ENCODE measurements at regions not wholly inside any gene's neighbourhood (a gene's known extent, or its start where the extent isn't known, plus 50 kb on each side); places are given as distances from the start of the nearest gene placed in this dataset.
A peak's percentile ranks its signal among the peaks of the same experiment; 100 is the strongest.

DNA sequence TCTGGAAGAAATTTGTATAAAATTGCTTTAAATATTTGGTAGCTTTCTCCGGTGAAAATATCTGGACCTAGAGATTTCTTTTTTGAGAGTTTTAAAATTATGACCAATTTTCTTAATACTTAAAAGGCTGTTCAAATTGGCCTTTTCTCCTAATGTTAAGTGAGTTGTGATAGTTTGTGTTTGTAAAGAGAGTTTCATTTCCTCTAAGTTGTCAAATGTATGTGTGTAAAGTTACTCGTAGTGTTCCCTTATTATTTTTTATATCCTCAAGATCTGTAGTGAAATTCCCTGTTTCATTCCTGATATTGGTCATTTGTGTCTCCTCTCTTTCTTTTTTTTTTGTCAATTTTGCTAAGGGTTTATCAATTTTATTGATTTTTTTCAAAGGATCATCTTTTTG lies 92.6 kb upstream of the CTNNB1 start:
- H3K9me3 ChIP-seq (ENCODE audit: control insufficient read depth in 5 of 5, low read length in 5 of 5), result no peaks in the 10 kb centered on the region
- no peak overlapping the region for H3K9ac ChIP-seq (ENCODE audit: low read length in 5 of 5)
- H3K36me3 ChIP-seq (ENCODE audit: control insufficient read depth in 5 of 5, insufficient read depth in 5 of 5, low read length in 5 of 5), result no peaks in the 10 kb centered on the region
- H3K4me3 ChIP-seq (ENCODE audit: low read depth in 1 of 5, low read length in 5 of 5), result no peak overlapping the region
- peaks cover 0 to 6% (median 0%) of the 10 kb centered on the region in 5 donors for H3K4me1 ChIP-seq (ENCODE audit: control insufficient read depth in 5 of 5, insufficient read depth in 5 of 5, low read length in 5 of 5)
- H3K27me3 ChIP-seq (ENCODE audit: control insufficient read depth in 5 of 5, insufficient read depth in 4 of 5, low read length in 5 of 5), result peaks cover 0 to 8% (median 0%) of the 10 kb centered on the region in 5 donors
- H3K27ac ChIP-seq (ENCODE audit: low read depth, low read length), result no peak overlapping the region

DNA sequence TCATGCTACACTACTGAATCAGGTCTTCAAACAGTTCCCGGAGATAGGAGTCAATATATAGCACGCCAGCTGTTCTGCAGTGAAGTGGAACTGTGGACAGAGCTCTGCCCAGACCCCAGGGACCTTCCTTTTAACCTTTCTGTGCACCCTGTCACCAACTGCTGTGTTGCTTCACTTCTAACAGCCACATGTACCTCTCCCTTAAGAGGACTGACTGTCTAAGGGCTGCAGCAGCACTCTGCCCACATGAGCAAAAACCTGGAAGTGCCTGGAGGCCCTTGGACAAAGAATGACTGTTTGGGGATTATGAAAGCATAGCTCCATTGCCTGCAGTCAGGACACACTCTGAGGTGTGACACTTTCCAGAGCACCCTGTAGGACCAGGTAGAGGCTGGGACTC lies 88.3 kb upstream of the CTNNB1 start:
- H3K27ac ChIP-seq (ENCODE audit: low read depth, low read length), result no peak overlapping the region
- H3K27me3 ChIP-seq (ENCODE audit: control insufficient read depth in 5 of 5, insufficient read depth in 4 of 5, low read length in 5 of 5), result peaks cover 0 to 8% (median 4%) of the 10 kb centered on the region in 5 donors
- no peaks in the 10 kb centered on the region for H3K36me3 ChIP-seq (ENCODE audit: control insufficient read depth in 5 of 5, insufficient read depth in 5 of 5, low read length in 5 of 5)
- H3K9ac ChIP-seq (ENCODE audit: low read length in 5 of 5), result no peak overlapping the region
- H3K9me3 ChIP-seq (ENCODE audit: control insufficient read depth in 5 of 5, low read length in 5 of 5), result no peaks in the 10 kb centered on the region
- no peak overlapping the region for H3K4me3 ChIP-seq (ENCODE audit: low read depth in 1 of 5, low read length in 5 of 5)
- no peaks in the 10 kb centered on the region for H3K4me1 ChIP-seq (ENCODE audit: control insufficient read depth in 5 of 5, insufficient read depth in 5 of 5, low read length in 5 of 5)

DNA sequence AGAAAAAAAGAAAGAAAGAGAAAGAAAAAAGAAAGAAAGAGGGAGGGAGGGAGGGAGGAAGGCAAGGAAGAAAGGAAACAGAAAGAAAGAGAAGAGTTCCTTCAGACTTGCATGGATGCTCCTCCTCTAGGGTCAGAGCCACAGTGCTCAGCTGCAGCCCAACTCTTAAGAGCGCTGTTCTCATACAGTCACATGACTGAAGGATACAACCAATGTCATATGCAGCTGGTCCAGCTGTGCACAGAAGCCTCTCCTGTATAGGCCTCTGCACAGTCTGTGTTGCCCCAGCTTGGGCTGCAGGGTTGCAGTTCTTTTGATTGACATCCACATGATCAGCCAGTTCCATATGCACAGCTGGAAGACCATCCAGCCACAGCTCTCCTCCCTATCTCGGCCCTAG lies 86.8 kb upstream of the CTNNB1 start:
- Histone ChIP-seq H3K27ac (ENCODE audit: low read depth, low read length) (no peak overlapping the region), H3K36me3 (ENCODE audit: control insufficient read depth in 5 of 5, insufficient read depth in 5 of 5, low read length in 5 of 5) (no peaks in the 10 kb centered on the region), H3K4me3 (ENCODE audit: low read depth in 1 of 5, low read length in 5 of 5) (no peak overlapping the region), H3K9me3 (ENCODE audit: control insufficient read depth in 5 of 5, low read length in 5 of 5) (no peaks in the 10 kb centered on the region), H3K4me1 (ENCODE audit: control insufficient read depth in 5 of 5, insufficient read depth in 5 of 5, low read length in 5 of 5) (peaks cover 0 to 8% (median 4%) of the 10 kb centered on the region in 5 donors), H3K27me3 (ENCODE audit: control insufficient read depth in 5 of 5, insufficient read depth in 4 of 5, low read length in 5 of 5) (peaks cover 0 to 8% (median 4%) of the 10 kb centered on the region in 5 donors), H3K9ac (ENCODE audit: low read length in 5 of 5) (no peak overlapping the region)

DNA sequence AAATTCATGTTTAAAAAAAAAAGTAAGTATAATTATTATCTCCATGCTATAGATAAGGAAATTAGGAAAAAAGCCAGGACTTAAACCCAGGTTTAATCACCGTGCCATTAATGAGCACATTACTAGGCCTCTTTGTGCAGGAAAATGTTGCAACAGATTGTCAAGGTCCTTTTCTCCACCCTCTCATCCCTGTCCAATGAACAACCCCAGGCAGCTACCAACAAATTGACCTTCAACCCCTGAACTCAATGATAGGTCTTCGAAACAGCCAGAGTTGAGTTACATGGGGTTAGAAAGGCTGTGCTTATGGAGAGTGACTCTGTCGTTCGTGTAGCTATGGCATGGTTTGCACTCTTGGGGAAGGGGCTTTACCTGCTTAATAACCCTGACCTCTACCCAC lies 84.2 kb upstream of the CTNNB1 start:
- no peaks in the 10 kb centered on the region for H3K9me3 ChIP-seq (ENCODE audit: control insufficient read depth in 5 of 5, low read length in 5 of 5)
- H3K4me3 ChIP-seq (ENCODE audit: low read depth in 1 of 5, low read length in 5 of 5), result no peak overlapping the region
- H3K4me1 ChIP-seq (ENCODE audit: control insufficient read depth in 5 of 5, insufficient read depth in 5 of 5, low read length in 5 of 5), result peaks cover 0 to 24% (median 4%) of the 10 kb centered on the region in 5 donors
- no peak overlapping the region for H3K9ac ChIP-seq (ENCODE audit: low read length in 5 of 5)
- peaks cover 0 to 6% (median 4%) of the 10 kb centered on the region in 5 donors for H3K27me3 ChIP-seq (ENCODE audit: control insufficient read depth in 5 of 5, insufficient read depth in 4 of 5, low read length in 5 of 5)
- no peaks in the 10 kb centered on the region for H3K36me3 ChIP-seq (ENCODE audit: control insufficient read depth in 5 of 5, insufficient read depth in 5 of 5, low read length in 5 of 5)
- no peak overlapping the region for H3K27ac ChIP-seq (ENCODE audit: low read depth, low read length)

DNA sequence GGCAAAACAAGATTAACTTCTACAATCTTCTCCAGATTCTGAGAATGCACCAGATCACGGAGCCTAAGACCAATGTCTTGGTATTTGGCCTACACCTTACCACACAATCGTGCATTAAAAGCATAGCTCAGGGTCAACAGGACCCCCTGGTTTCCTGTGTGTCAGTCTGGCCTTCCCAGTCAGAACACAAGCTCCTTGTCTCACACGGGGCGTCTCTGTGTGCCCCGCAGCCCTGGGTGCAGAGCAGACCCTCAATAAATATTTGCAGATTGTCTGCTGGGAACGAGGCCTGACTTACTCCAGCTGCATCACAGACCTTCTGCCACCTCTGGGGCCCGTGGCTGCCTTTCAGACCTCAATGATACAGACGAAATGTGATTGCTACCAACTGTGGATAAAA lies 82.5 kb upstream of the CTNNB1 start:
- Histone ChIP-seq H3K9me3 (ENCODE audit: control insufficient read depth in 5 of 5, low read length in 5 of 5) (no peaks in the 10 kb centered on the region), H3K9ac (ENCODE audit: low read length in 5 of 5) (no peak overlapping the region), H3K27ac (ENCODE audit: low read depth, low read length) (no peak overlapping the region), H3K4me3 (ENCODE audit: low read depth in 1 of 5, low read length in 5 of 5) (no peak overlapping the region), H3K36me3 (ENCODE audit: control insufficient read depth in 5 of 5, insufficient read depth in 5 of 5, low read length in 5 of 5) (no peaks in the 10 kb centered on the region), H3K4me1 (ENCODE audit: control insufficient read depth in 5 of 5, insufficient read depth in 5 of 5, low read length in 5 of 5) (peaks cover 0 to 27% (median 7%) of the 10 kb centered on the region in 5 donors), H3K27me3 (ENCODE audit: control insufficient read depth in 5 of 5, insufficient read depth in 4 of 5, low read length in 5 of 5) (peaks cover 0 to 4% (median 0%) of the 10 kb centered on the region in 5 donors)

DNA sequence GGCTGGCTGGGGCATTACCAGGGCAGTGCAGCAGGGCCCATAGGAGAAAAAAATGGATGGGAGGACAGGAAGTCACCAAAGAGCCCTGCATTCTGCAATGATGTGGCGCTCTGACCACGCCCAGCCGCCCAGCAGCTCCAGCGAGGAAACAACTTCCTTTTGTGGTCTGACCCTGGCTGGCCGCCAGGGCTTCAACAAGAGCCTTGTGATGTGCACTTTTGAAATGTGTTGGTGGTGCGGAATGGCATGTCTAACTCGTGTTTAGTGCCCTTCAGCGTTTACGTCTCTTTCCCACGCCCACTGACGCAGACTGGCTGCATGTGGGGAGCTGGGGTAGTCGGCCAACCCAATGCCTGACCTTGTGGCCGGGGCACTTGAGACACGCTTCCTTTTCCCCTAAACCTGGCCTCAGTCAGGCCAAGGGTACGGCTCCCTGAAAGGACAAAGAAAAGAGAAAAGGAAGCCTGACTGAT lies 81.9 kb upstream of the CTNNB1 start:
- Histone ChIP-seq H3K27ac (ENCODE audit: low read depth, low read length) (no peak overlapping the region), H3K36me3 (ENCODE audit: control insufficient read depth in 5 of 5, insufficient read depth in 5 of 5, low read length in 5 of 5) (no peaks in the 10 kb centered on the region), H3K9ac (ENCODE audit: low read length in 5 of 5) (no peak overlapping the region), H3K4me1 (ENCODE audit: control insufficient read depth in 5 of 5, insufficient read depth in 5 of 5, low read length in 5 of 5) (peaks cover 0 to 27% (median 7%) of the 10 kb centered on the region in 5 donors), H3K4me3 (ENCODE audit: low read depth in 1 of 5, low read length in 5 of 5) (peak overlapping the region in 1 of 5 donors; percentile 3), H3K9me3 (ENCODE audit: control insufficient read depth in 5 of 5, low read length in 5 of 5) (no peaks in the 10 kb centered on the region), H3K27me3 (ENCODE audit: control insufficient read depth in 5 of 5, insufficient read depth in 4 of 5, low read length in 5 of 5) (peaks cover 0 to 4% (median 0%) of the 10 kb centered on the region in 5 donors)

DNA sequence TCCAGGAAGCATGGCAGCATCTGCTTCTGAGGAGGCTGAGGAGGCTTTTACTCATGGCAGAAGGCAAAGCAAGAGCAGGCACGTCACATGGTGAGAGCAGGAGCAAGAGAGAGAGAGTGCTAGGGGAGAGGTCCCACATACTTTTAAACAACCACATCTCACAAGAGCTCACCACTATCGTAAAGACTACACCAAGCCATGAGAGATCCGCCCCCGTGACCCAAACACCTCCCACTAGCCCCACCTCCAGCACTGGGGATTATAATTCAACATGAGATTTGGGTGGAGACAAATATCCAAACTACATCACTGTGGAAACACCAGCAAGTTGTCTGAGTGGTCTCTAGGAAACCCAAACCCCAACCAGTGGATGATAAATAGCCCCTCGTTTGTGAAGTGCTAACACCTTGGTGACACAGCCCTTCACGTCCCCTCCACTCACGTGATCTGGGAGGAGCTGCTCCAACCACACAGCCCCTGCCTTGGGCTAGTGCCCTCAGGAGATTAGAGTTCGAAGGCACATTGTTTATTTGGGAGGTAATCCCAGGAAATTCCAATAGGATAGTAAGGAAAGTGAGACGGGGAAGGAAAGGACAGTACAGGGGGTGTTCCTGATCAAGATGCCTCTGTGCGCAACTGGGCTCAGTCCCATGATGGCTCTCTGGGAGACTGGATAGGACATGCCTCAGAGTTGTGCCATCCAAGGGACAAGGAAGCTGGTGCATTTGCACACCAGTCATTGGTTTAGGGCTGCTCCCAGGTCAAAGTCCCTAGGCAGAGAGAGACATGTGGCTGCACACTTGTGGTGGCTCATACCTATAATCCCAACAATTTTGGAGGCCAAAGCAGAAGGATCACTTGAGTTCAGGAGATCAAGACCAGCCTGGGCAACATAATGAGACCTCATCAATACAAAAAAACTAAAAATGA lies 80.6 kb upstream of the CTNNB1 start:
- no peaks in the 10 kb centered on the region for H3K9me3 ChIP-seq (ENCODE audit: control insufficient read depth in 5 of 5, low read length in 5 of 5)
- H3K27me3 ChIP-seq (ENCODE audit: control insufficient read depth in 5 of 5, insufficient read depth in 4 of 5, low read length in 5 of 5), result peaks cover 0 to 4% (median 0%) of the 10 kb centered on the region in 5 donors
- peaks cover 0 to 27% (median 7%) of the 10 kb centered on the region in 5 donors for H3K4me1 ChIP-seq (ENCODE audit: control insufficient read depth in 5 of 5, insufficient read depth in 5 of 5, low read length in 5 of 5)
- no peaks in the 10 kb centered on the region for H3K36me3 ChIP-seq (ENCODE audit: control insufficient read depth in 5 of 5, insufficient read depth in 5 of 5, low read length in 5 of 5)
- no peak overlapping the region for H3K9ac ChIP-seq (ENCODE audit: low read length in 5 of 5)
- H3K27ac ChIP-seq (ENCODE audit: low read depth, low read length), result no peak overlapping the region
- no peak overlapping the region for H3K4me3 ChIP-seq (ENCODE audit: low read depth in 1 of 5, low read length in 5 of 5)

DNA sequence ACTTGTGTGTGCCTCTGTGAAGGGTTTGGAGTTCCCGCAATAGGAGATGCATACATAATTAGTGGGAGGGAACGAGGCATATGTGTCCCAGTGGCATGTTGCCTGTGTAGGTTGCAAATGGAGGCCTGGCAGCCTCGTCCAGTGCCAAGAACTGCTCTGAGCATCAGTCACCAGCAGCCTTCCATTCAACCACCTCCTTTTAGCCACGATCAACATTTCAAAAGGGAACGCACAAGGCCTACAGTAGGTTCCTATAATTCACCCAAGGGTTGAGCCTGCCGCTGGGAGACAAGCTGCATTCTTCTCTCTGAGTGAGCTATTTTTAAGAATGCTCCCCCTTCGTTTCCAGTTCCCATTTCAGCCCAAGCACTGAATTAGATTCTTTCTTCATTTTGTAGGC lies 78.8 kb upstream of the CTNNB1 start:
- Histone ChIP-seq H3K9ac (ENCODE audit: low read length in 5 of 5) (no peak overlapping the region), H3K4me1 (ENCODE audit: control insufficient read depth in 5 of 5, insufficient read depth in 5 of 5, low read length in 5 of 5) (peaks cover 0 to 27% (median 7%) of the 10 kb centered on the region in 5 donors), H3K4me3 (ENCODE audit: low read depth in 1 of 5, low read length in 5 of 5) (no peak overlapping the region), H3K27me3 (ENCODE audit: control insufficient read depth in 5 of 5, insufficient read depth in 4 of 5, low read length in 5 of 5) (no peaks in the 10 kb centered on the region), H3K9me3 (ENCODE audit: control insufficient read depth in 5 of 5, low read length in 5 of 5) (peaks cover 0 to 5% (median 5%) of the 10 kb centered on the region in 5 donors), H3K27ac (ENCODE audit: low read depth, low read length) (no peak overlapping the region), H3K36me3 (ENCODE audit: control insufficient read depth in 5 of 5, insufficient read depth in 5 of 5, low read length in 5 of 5) (no peaks in the 10 kb centered on the region)

DNA sequence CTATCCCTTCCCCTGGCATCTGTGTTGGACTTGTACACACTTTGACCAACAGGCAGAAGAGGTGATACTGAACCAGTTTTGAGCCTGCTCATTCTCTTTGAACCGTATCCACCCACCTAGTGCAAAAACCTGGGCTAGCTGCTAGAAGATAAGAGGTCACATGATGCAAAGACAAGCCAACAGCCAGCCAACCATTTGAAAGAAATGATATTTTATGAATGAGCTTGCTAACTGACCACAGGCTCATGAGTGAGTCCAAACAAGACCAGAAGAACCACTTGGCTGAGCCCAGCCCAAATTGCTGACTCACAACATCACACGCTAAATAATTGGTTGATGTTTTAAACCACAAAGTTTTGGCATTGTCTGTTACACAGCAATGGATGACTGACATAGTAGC lies 74.0 kb upstream of the CTNNB1 start:
- peaks cover 0 to 3% (median 2%) of the 10 kb centered on the region in 5 donors for H3K4me1 ChIP-seq (ENCODE audit: control insufficient read depth in 5 of 5, insufficient read depth in 5 of 5, low read length in 5 of 5)
- no peaks in the 10 kb centered on the region for H3K36me3 ChIP-seq (ENCODE audit: control insufficient read depth in 5 of 5, insufficient read depth in 5 of 5, low read length in 5 of 5)
- no peak overlapping the region for H3K4me3 ChIP-seq (ENCODE audit: low read depth in 1 of 5, low read length in 5 of 5)
- H3K9me3 ChIP-seq (ENCODE audit: control insufficient read depth in 5 of 5, low read length in 5 of 5), result peaks cover 6 to 23% (median 11%) of the 10 kb centered on the region in 5 donors
- no peak overlapping the region for H3K27ac ChIP-seq (ENCODE audit: low read depth, low read length)
- no peaks in the 10 kb centered on the region for H3K27me3 ChIP-seq (ENCODE audit: control insufficient read depth in 5 of 5, insufficient read depth in 4 of 5, low read length in 5 of 5)
- no peak overlapping the region for H3K9ac ChIP-seq (ENCODE audit: low read length in 5 of 5)

DNA sequence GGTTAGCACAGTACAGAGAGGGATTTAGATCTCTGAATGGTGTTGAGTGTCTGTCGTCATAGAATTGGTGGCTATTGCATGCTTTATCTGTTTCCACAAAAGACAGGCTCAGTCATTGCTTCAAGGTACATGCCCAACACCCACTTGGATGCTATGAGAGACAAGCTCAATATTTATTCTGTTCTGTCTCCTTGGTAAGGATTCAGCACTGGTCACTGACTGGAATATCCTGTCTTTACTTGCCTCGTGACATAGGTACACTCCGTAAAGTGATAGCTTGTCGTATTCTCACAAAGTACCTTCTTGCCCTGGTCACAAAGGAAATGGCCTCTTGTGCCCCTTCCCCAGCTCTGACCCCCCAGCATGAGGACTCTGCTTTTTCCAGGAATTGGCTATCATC lies 72.8 kb upstream of the CTNNB1 start:
- Histone ChIP-seq H3K27ac (ENCODE audit: low read depth, low read length) (no peak overlapping the region), H3K4me1 (ENCODE audit: control insufficient read depth in 5 of 5, insufficient read depth in 5 of 5, low read length in 5 of 5) (no peaks in the 10 kb centered on the region), H3K4me3 (ENCODE audit: low read depth in 1 of 5, low read length in 5 of 5) (no peak overlapping the region), H3K27me3 (ENCODE audit: control insufficient read depth in 5 of 5, insufficient read depth in 4 of 5, low read length in 5 of 5) (no peaks in the 10 kb centered on the region), H3K9ac (ENCODE audit: low read length in 5 of 5) (no peak overlapping the region), H3K9me3 (ENCODE audit: control insufficient read depth in 5 of 5, low read length in 5 of 5) (peaks cover 8 to 24% (median 13%) of the 10 kb centered on the region in 5 donors), H3K36me3 (ENCODE audit: control insufficient read depth in 5 of 5, insufficient read depth in 5 of 5, low read length in 5 of 5) (no peaks in the 10 kb centered on the region)
